Posterior cingulate gyrus (tissue), 11 donors: ENCODE measurements at regions not wholly inside any gene's neighbourhood (a gene's known extent, or its start where the extent isn't known, plus 50 kb on each side); places are given as distances from the start of the nearest gene placed in this dataset.

Source experiments
- DNase-seq, 10 donors: peaks; one replicate each; pipeline versions ENCODE4 v3.0.0 to v3.0.0-alpha.2; 2020 to 2021; ENCODE audit warnings: mixed read lengths in 3 of 10
- intact Hi-C: fragments of 100-400 bp; cut with DNase I; formaldehyde crosslinking; loops from one replicate; pipeline ENCODE4 v1.15.1; 2023

DNA sequence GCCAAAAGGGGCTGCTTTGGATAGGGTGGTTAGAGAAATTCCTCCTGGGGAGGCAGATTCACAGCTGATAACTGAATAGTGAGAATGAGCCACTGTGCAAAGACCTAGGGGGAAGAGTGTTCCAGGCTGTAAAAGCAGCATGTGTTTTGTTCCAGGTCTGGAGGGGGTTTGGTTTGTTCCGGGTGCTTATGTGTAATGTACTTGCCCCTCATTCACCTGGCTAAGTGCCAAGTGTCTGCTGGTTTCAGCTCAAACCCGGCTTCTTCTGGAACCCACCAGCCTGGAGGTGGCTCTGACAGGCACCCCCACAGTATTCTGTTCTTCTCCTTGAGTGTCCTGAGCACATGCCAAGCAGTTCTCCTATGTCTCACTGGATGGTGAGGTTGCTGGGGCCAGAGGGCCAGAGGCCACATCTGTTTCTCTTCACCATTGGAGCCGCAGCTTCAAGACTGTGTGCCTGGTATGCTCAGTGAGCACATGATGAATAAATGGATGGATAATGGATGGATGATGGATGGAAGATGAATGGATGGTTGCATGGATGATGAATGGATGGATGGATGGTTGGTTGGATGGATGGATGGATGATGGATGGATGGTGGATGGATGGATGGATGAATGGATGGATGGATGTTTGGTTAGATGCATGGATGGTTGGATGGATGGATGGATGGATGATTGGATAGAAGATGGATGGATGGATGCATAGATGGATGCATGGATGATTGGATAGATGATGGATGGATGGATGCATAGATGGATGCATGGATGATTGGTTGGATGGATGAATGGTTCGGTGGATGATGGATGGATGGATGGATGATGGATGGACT lies 227.6 kb downstream of the BMP7 start:
- DNase-seq: no peak
- intact Hi-C loops: no loop called here

DNA sequence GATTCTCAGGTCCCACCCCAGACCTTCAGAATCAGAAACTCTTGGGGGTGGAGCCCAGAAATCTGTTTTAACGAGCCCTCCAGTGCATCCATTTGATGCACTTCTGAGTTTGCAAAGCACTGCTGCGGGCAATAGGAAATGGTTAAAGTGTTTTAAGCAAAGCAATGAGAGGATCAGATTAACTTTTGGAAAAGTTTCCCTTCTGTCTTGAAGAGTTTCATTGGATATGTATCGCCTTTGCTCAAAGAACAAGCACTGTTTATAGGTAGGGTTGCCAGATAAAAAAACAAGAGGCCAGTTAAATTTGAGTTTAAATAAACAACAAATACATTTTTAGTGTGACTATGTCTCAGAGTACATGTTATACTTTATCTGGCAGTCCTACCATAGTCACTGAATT lies 226.0 kb downstream of the BMP7 start:
- intact Hi-C loops: no loop called here
- DNase-seq: no peak

DNA sequence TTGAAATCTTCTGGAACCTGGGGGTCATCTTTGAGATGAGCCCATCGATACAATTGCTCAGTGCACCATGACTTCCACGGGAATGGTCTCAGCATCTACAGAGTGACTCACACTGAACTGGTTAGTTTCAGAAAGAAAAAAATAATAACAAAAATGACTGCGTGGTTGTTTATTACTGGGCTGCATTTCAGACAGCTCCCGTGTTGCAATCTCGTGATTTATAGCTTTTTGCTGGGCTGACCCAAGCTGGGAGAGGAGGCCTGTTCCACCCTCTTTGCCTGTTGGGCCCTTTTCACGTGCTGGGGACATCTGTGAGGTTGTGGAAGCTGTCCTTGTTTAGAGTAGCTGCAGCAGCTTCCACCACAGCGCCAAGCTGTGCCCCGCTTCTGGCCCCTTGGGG lies 225.5 kb downstream of the BMP7 start:
- intact Hi-C loops: no loop called here
- no peak for DNase-seq

DNA sequence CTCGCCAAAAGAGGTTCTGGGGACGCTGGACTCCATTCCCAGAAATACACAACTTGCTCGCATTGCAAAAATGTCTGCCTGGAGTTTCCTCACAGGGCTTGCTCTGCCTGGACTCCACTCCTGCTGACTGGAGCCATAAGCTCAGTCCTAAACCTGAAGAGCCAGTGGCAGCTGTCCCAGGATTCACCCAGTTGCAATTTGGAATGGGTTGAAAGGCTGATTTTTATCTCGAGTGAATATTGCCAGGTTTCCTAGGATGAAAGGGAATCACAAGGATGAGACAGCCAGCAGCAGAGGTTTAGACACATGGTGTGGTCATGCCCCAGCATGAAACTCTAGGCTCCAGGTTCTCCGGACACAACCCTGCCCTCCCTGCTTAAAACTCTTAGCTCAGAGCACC lies 223.3 kb downstream of the BMP7 start:
- intact Hi-C loops: no loop called here
- no peak for DNase-seq

DNA sequence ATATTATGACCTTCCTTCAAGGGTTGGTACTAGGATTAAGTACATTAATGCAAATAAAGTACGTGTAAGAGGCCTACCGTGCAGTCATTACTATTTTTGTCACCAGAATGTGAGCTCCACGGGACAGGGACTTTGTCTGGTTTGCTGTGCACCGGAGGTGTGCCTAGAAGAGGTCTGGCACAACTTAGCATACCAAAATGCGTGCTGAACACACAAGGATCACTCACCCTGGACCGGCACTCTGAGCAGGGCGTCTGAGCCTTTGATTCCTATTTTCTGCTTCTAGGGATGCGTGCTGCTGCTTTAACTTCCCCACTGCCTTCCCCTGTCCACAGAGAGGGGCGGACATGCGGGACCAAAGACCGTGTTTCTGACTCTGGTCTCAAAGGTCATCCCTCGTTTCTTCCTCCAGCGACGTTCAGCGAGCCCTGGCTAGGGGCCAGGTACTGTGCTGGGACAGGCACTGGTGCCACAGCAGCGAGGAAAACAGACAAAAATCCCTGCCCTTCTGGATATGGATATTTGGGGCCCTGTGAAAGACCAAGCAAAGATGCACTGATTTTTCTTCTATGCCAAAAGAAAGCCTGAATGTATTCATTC lies 222.7 kb downstream of the BMP7 start:
- peak in 2 of 10 donors; percentile 10 to 32 for DNase-seq
- intact Hi-C loops: no loop called here

DNA sequence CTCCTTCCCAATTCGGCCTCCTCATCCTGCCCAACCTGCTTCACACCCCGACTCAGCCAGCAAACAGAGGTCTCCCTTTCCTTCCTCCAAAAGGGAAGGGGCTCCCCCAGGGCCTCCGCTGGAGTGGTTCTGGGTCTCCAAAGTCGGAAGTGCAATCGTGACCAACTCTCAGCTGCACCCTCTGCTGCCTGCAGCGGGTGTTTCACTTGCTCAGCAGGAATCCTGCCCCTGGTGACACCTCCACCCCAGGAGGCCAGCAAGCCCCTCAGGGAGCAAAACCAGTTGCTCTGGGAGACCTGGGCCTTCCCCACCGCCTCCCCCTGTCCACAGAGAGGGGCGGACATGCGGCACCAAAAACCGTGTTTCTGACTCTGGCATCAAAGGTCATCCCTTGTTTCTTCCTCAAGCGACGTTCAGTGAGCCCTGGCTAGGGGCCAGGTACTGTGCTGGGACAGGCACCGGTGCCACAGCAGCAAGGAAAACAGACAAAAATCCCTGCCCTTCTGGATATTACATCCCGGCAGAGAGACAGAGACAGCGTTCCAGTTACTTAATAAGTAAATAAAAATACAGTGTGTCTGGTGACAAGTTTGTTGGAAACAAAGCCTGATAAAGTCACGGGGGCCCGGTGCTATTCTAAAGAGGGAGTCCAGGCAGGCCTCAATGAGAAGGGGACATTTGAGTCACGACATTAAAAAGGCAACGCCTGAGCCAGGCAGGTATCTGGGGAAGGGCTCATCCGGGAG lies 219.0 kb downstream of the BMP7 start:
- DNase-seq: peak in 1 of 10 donors; percentile 19
- intact Hi-C loops: no loop called here

DNA sequence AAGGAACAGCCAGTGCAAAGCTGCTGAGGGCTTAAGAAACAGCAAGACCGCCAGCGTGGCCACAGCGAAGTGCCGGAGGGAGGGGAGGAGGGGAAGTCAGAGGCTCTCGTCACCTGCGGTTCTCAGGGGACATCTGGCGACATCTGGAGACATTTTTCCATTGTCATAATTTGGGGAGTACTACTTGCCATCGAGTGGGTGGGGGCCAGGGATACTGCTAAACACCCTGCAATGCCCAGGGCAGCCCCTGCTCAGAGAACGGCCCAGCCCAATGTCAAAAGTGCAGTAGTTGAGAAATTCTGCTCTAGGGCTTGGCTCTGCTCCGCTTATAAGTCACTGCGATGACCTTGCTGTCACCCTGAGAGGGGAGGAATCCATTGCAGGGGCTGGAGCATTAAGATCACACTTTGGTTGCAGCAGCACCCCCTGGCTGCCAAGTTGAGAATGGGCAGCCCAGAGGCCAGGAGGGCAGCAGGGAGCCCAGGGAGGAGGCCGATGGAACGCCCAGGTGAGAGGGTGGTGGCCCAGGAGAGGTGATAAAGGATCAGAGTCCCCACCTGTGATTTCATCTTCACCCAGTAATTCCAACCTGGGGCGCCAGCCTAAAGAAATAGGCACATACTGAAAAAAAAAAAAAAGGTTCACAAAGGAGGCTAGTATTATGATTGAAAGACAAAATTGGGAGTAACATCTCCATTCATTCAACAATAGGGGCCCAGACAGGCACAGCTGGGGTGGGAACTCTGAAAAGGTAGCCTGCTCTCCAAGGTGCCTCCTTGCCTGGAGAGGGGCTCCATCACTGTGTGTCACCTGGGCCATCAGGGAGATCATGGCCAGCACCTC lies 218.2 kb downstream of the BMP7 start:
- intact Hi-C loops: no loop called here
- DNase-seq: peak in 1 of 10 donors; percentile 35

DNA sequence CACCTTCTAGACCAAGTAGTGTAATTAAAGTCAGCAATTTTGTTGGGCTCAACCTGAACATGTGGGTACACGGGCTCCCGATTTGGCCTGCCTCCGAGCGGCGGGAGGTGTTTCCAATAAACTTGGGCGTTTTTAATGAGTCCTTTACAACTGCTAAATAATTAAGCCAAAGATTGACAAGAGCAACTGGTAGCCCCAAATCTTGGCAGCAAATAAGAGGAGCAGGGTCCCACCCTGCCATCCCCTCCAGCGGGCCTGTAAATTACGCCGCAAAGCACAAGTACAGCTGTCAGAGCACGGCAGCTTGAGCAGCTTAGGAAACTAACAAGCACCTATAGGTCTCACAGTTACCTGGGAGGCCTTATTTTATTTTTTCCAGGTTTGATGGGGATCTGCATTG lies 217.1 kb downstream of the BMP7 start:
- DNase-seq: no peak
- intact Hi-C loops: no loop called here

DNA sequence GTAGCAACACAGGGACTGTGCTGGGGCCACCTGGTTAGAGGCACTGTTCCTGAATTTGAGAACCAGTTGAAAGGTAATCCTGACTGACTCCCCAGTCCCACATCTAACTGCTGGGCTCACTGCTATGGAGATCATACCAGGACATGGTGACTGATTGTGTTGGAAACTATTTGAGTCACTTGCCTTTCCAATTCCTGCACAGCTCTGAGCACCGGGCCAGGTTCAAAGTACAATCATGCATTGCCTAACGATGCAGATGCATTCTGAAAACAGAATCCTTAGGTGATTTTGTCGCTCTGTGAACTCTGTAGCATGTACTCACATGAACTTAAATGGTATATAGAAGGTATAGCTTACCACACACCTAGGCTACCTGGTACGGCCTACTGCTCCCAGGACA lies 215.3 kb downstream of the BMP7 start:
- intact Hi-C loops: no loop called here
- DNase-seq: peak in 1 of 10 donors; percentile 6

DNA sequence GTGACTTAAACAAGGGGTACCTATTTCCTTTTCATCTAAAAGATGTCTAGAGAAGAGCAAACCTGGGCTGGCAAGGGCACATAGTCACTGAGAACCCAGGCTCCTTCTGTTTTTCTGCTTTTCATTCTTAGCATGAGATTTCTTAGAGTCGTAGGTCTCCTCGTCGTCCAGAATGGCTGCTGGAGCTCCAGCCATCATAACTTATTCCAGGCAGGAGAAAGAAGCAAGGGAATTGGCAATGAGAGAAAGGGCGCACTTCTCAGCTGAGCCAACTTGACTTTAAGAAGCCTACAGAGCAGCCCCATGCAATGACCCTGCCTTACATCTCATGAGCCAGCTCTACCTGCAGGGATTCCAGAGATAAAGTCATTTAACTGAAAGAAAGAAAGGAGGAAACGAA lies 213.4 kb downstream of the BMP7 start:
- intact Hi-C loops: no loop called here
- DNase-seq: no peak

DNA sequence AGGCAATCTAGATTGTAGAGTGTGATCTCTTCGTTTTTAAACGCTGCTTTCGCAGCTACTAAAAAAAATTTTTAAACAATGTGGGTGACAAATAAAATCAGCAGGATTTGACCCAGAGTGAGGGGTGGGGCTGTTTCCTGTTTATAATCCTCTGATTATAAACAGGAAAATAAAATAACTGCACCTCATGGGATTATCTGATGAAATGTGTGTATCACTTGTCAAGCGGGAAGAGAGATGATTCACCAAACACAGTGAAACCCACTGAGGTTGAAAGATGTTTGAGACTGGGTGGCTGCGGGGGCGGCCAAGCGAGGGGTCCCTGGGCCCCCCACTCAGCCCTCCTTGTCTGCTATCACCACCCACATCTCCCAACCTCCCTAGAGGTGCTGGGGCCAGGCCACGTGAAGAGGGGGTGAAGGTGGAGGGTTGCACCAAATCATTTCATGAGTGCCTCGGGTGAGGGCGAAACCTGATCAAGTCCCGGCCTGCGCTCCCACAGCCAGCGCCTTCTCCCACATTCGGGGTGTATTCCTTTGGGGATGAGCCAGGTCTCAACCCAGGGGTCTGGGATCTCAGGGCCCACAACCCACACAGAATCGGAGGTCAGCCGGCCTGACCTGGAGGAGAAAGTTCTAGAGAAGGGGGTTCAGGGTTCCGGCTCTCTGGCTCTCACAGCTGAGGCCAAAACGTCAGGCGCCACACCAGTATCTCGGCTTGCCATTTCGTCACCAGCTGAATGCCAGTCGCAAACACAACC lies 212.5 kb downstream of the BMP7 start:
- no peak for DNase-seq
- intact Hi-C loops: no loop called here

DNA sequence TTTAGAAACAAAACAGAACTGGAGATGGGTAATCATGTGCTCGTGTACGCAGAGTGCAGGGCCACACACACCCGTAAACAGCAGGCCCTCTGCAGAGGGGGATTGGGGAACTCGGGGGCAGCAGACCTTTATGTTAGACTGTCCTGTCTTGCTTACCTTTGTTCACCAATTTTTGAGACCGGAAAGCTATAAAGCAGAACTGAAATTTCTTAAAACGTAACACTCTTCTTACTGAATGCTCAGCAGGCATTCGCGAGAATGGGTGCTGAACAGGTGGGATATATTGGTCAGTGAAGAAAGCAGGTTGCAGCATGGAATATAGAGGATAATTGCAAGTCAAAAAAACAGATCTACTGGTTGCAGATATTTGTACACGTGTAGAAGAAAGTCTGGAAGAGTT lies 211.1 kb downstream of the BMP7 start:
- intact Hi-C loops: no loop called here
- no peak for DNase-seq

DNA sequence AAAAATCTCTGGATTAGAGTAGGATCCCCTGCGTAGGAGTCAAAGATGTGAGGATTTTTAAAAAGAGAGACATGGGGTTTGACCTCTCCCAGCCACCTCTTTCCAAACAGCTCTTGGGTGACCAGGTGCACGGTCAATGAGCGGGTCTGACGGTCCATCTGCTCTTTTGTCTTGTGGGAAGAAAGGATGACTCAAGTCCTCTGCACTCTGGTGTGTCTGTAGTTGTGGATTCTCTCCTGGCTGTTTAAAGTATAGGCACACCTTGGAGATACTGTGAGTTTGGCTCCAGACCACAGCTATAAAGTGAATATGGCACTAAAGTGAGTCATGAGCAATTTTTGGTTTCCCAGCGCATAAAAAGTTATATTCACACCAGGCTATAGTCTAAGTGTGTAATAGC lies 209.8 kb downstream of the BMP7 start:
- intact Hi-C loops: no loop called here
- no peak for DNase-seq

DNA sequence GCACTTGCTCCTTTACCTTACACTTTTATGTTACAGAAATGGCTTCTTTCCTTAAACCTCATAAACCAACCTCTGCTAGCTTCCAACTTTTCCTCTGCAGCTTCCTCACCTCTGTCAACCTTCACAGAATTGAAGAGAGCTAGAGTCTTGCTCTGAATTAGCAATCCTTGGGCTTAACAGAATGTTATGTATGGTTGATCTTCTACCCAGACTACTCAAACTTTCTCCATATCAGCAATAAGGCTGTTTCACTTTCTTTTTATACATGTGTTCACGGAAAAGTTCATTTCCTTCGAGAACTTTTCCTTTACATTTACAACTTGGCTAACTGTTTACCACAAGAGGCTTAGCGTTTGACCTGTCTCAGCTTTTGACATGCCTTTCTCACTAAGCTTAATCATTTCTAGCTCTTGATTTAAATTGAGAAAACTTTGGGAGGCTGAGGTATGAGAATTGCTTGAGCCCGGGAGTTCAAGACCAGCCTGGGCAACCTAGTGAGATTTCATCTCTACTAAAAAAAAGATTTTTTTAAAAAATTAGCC lies 207.3 kb downstream of the BMP7 start:
- intact Hi-C loops: no loop called here
- no peak for DNase-seq

DNA sequence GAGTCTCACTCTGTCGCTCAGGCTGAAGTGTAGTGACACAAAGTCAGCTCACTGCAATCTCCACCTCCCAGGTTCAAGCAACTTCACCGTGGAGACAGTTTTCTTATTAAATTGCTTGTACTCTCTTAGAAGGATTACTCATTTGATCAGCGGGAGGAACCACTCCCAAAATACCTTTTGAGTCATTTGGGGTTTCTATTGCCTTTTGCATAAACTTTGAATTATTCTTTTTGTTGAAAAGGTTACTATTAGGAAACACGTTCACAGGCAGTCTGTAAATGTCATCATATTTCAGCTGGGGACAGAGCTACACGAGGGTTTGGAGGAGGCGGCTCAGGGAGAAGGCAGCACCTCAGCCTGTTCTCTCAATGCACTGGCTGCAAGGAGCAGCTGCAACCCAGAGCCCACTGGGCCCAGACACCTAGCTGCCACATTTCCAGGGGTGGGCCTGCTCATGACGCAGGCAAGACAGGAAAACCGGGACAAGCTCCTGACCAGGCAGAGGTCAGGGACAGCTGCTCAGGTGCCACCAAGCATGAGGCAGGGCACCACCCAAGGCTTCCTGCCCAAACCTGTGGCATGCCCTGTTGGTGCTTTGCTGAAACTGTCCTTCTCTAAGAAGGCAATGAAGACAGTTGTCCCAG lies 205.9 kb downstream of the BMP7 start:
- DNase-seq: peak in 1 of 10 donors; percentile 22
- intact Hi-C loops: loop anchor here (5.0 kb wide), 1 partner anchor 508 kb away; no protein-coding TSS in a partner anchor

DNA sequence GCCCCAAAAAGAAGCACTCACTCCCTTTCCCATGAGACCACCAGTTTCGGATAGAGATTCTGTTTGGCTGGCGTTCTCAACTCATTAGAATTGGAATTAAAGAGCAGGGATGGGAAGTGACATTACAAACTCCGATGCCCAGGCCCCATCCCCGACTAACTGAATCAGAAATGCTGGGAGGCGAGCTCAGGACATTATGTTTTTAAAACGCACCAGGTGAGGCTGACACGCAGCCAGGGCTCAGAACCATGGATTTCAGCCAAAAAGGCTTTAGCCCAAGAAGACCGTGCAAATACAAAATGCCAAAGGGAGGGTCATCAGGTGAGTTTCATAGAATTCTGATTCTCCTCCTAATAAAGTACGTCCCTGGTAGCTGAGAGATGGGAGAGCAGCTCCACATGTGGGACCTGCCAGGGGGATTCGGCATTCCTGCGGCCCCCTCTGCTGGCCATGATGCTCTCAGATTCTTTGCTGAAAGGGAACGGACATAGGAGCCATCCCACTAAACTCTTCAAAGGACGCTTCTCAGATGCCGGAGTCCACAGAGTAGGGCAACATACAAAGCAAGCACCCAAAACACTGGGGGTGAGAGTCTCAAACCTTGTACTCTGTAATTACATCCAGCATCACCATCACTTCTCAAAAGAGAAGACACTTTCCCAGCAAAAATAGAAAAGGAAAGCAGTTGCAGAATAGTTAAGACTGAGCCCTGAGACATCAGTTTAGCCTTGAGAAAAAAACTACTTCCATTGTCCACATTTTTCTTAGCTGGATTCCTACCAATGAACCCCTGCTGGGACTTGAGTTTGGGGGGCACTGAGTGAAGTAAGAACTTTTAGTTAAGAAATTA lies 205.2 kb downstream of the BMP7 start:
- intact Hi-C loops: loop anchor here (5.0 kb wide), 1 partner anchor 509 kb away; no protein-coding TSS in a partner anchor

DNA sequence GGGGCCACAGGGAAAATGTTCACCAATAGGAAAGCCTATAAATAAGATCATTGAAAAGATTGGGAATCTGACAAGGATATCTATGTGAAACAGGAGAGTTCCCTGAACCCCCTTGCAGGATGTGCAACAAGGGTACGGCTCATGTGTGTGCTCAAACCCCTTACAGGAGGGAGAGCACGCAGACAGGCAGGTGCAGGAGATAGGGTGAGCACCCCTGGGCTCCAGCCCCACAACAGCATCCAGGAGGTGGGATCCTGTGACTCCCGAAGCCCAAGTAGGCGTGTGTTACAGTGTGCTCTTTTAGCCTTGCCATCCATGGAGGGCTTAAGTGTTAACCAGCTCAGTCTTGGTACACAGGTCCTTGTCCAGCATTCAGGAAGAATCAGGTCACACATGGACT lies 204.2 kb downstream of the BMP7 start:
- DNase-seq: peak in 1 of 10 donors; percentile 15
- intact Hi-C loops: loop anchor here (5.0 kb wide), 1 partner anchor 510 kb away; no protein-coding TSS in a partner anchor

More for the DNA sequence above, 205.2 kb downstream of the BMP7 start:
- peak in 5 of 10 donors; percentile 29 to 84 (median 40) for DNase-seq
